Skin of body (tissue), 1 donor: ENCODE measurements at regions not wholly inside any gene's neighbourhood (a gene's known extent, or its start where the extent isn't known, plus 50 kb on each side); places are given as distances from the start of the nearest gene placed in this dataset.

Source experiments
- DNase-seq: peaks from one replicate; lab custom pipeline; 2025; lab: John Stamatoyannopoulos, UW

DNA sequence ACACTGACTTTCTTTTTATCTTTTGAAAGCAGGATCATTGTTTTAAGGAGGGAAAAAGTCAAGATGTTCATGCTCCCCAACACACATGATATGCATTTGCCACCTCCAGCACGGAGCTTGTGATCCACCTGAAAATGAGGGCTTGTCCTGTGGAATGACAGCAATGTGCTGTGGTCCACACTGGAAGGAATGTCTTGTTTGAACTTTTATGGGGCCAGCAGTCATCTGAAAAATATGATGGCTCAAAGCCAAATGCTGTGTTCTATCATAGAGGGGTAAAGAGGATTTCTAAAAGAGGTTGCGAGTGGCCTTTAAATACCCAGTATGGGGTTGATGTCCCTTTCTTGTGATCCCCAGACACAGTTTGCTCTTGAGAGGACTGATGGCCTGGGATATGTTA lies 226.5 kb upstream of the SPRED2 start:
- no peak for DNase-seq

DNA sequence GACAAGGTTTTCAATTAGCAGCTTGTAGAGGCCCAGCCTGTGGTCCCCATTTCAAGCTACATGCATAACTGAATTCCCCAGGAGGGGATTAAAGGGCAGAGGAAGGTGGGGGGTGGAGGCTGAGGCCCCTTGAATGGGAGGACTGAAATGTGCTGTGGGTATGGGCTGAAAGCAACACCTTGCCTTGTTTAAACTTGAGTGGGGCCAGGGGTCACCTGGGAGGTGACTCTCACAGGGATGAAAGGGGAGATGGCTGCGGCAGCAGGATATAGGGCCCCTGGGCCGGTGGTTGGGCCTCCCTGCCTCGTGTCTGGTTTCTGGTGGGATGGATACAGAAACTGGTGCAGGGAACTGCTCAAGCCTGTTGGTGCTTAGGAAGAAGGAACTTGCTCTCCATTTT lies 225.9 kb upstream of the SPRED2 start:
- DNase-seq: no peak

DNA sequence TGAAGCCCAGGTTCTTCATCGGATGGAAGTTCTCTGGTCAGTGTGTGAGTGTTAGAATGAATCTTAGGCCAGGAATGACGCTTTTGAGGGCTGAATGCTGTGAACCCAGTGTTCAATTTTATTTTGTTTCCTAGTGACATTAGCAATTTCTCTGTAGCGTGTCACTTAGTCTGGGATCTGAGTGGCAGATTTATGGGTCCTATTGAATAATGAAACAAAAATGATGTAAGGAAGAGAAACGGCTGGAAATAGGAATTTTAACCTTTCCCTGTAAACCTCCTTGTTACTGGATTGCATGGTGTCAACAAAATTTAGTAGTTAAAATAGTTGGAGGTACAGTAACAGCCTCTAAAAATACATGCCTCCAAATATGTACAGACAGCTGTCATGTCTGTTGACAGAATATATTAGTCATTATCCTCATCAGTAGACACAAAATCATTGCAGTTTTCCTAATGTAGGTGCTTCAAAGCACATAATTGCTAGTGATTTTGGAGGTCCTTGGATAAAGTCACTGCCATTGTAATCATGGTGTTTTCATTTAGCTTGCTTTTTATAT lies 223.8 kb upstream of the SPRED2 start:
- DNase-seq: no peak

DNA sequence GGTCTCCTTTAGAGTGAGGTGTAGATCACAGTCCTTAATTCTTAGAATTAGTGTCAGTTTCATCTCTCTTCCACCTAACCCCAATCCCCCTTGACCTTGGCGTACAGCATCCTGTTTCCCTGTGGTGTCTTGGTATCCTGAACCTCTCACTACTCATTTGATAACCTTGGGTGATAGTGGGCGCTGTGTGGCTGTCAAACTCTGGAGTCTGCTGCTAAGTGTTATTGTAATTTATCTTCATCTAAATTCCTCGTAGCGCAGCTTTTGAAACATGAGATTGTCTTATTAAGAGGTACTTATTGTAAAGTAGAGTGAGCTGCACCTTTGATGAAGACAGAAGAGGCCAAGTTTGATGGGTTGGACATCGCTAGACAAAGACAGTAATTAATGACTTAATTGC lies 222.6 kb upstream of the SPRED2 start:
- no peak for DNase-seq

DNA sequence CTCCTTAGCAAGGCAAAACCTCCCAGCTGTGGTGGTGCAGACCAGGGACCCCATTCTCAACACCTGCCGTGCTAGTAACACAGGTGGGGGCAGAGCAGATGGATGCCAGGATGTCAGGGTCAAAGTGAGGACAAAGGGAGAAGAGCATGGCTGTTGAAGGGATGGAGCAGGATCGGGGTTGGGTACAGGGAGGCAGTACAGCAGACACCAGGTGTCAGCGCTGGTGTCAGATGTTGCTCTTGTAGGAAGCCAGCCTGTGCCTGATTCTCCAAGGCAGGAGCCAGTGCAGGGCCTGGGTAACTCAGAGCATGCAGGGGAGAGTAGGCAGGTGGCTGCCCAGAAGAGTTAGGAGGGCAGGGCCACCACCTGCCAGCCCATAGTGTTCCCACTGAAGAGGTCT lies 222.1 kb upstream of the SPRED2 start:
- no peak for DNase-seq

DNA sequence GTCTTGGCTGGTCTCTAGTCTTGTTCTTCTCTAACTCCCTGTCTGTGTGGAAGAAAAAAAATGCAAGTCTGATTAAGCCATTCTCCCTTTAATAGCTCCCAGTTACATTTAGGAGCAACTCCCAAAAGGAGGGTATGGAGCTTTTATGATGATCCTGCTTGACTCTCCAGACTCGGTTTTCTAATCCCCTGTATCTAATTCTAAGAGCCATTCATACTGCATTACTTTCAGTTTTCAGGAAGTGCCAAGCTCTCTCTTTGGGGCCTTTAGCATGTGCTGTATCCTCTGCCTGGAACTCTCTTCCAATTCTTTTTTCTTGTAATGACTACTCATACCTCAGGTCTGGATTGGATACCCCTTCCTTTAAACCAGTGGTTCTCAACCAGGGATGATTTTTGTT lies 219.7 kb upstream of the SPRED2 start:
- no peak for DNase-seq

DNA sequence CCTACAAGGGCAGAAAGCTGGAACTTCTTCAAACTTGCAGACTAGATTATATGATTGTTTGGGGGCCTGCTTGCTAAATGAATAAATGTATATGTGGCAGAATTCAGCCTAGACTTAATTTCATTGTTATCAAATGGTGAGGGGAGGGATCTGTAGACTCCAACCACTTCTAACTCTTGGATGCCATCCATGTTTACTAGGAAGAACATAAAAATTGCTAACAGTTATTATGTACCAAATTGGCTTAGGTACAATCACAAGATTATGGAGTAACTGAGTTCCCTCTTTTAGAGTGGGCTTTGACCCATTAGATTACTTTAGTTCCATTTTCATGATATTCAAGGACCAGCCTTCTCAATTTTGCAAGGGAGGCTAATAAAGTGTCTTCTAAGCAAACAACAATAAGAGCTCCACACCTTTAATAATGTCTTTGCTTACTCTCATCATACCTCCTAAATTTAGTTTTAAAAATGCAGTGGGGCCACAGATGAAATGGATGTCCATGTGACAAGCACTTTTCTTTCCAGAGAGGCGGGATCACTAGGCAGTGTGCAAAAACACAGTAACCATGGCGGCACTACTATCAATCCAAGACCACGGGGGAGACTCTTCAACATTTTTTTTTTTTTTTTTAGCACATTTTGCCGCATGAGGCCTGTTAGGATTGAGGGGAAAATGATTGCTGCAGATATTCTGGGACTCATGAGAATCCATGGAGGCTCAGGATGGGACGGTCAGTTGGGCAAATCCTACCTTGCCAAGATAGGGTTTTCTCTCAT lies 217.6 kb upstream of the SPRED2 start:
- DNase-seq: no peak

DNA sequence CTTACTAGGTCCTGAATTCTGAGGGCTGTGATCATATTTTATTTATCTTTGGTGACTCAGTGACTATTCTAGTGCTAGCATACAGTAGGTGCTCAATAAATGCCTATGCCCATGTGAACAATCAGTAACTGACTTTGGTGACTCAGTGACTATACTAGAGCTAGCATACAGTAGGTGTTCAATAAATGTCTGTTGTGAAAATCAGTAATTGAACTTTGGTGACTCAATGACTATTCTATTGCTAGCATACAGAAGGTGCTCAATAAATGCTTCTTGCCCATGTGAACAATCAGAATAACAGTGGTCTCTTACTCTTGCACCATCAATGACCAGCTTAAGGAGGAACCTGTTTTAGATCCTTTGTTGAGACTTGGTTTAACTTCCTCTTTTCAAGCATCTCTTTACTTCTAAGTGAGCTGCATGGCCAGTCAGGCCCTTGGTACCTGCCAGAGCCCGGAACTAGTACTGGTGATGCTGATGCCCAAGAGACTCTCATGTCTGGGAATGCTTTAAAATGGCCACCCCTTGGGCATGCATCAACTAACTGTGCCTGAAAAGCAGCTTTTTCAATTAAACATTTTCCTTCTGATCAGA lies 214.9 kb upstream of the SPRED2 start:
- no peak for DNase-seq

DNA sequence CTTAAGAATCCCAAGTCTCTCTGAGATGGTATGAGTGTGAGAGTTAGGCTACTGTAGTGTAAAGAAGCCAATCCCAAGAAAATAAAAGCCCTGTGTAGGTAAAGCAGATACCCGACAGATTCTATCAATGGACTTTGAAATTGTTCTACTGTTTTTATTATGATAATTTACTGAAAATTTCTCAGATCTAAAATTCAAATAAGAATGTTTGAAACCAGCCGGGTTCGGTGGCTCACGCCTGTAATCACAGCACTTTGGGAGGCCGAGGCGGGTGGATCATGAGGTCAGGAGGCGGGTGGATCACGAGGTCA lies 208.3 kb upstream of the SPRED2 start:
- DNase-seq: no peak

DNA sequence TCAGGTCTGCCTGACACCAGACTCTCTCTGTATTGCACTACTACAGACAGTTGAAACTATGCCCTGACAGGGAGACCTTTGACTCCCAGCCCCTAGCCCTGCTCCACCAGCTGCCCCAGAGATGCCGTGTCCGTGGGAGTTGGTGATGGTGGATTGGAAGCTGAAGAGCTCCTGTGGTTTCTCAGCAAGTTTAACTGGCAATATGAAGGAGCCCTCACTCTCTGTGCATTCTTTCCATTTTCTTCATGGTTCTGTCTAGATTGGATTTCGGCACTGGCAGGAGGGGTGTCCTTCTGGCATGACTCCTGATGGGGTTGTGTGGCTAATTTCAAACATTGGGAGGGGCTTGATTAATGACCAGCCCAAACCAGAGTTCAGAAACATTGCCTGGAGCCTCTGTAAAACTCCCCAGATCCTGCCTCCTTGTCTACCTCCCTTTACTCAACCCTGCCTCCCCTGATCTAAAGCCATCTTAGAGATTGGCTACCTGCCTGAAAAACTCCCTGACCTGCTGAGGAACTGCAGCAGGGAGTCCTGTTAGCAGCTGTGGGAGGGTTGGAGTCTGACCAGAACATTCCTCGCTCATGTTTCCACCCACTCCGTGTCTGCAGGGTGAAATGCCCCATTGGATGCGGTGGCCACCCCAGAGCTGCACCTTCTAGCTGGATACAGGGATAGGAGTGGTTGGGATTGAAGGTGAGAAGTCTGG lies 206.9 kb upstream of the SPRED2 start:
- DNase-seq: no peak

DNA sequence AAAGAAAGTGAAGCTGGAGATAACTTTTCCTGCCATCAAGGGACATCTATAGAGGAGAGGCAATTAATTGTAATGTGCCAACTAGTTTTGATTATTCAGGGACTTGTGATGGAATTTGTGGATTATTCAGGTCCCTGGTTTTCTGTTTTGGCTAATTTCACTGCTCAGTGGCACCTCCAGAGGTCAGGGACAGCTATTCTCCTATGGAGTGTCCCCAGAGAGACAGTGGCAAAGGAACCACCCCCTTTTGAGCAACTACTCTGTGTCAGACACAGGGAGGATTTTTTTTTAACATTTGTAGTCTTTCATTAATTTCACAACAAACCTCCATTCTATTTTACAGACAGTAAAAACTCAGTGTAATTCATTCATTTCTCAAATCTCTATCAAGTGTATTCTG lies 206.0 kb upstream of the SPRED2 start:
- DNase-seq: no peak

DNA sequence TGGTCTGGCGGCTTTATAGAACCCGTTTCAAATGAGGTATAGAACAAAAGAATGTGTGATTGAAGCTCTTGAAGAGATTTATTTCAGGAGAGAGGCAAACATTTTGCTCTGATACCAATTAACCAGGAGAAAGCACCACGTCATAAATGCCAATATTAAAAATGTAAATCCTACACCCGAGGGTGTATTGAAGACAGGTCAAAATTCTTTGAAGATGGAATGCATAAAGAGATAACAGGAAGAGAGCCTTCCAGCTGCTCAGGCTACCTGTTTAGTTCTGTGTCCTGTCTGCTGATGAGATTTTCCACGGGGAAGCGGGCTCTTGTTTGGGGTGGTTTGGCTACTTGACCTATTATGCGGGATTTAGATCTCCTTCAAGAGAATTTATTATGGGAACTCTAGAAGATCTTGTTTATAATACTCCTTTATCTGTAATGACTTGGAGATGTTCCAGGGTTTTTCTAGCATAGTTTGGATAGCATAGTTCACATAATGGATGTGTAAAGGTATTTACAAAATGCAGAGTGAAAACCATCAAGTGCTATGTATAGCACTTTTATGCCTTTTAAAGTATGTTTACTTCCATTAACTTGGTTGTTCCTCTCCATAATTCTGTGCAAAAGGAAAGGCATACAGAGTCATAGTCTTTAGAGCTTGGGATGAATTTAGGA lies 204.5 kb upstream of the SPRED2 start:
- DNase-seq: no peak

DNA sequence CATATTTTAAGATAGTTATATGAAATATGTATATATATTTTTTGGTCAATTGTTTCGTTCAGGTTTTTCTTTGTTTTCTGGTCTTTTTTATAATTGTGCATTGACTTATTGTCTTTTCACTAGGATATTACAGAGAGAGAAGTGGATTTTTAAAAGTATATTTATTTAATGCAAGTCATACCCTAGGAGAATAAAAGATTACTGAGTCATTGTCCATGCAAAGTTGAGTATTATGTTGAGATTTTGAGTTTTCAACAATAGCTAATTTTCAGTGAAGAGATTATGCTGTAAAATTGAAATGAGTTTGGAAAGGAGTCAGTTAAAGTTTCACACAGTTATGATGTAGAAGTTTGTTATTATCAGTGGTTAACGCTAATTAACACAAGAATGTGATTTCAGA lies 203.6 kb upstream of the SPRED2 start:
- no peak for DNase-seq

DNA sequence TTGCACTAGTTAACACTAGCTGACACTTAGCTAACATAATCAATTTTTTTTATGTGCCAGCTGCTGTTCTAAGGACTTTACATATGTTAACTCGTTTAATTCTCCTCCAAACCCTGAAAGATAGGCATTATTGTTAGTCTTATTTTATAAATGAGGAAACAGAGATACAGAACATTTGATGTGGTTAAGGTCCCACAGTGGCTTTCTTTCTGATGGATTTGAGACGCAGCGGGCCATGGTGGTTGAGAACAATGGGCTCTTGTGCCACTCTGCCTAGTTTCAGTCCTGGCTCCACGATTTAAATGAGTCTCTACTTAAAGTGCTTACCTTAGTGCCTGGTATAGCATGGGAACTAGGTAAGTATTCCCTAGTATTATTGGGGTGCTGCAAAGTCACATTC lies 201.9 kb upstream of the SPRED2 start:
- DNase-seq: no peak

DNA sequence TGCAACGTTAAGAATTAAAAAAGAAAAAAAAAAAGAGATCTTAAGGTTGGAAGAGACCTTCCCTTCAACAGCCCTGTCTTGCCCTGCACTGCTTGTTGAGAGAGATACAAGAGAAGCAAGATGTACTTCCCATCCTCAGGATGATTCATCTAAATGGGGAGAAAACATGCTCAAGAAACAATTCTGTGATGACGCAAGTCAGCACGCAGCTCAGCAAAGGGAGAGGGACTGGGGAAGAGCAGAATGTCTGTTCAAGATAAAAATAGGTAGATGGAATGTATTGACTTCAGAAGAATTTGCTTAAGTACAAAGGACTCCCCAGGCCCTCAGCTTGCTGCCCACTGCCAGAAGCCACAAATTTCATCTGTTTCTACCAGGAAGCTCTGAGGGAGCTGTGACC lies 198.2 kb upstream of the SPRED2 start:
- no peak for DNase-seq

DNA sequence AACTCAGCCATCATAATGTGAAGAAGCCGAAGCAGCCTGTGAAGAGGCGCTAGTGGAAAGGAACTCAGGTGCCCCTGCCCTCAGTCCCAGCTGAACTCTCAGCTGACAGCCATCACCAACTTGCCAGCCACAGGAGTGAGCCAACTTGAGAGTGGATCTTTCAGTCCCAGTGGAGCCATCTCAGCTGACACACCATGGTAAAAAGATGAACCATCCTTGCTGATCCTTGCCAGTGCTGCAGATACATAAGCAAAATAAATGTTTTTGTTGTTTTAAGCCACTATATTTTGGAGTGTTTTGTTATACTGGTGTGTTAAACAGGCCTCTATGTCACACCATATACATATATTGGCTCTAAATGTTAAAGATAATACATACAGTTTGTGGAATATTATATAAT lies 195.8 kb upstream of the SPRED2 start:
- no peak for DNase-seq

DNA sequence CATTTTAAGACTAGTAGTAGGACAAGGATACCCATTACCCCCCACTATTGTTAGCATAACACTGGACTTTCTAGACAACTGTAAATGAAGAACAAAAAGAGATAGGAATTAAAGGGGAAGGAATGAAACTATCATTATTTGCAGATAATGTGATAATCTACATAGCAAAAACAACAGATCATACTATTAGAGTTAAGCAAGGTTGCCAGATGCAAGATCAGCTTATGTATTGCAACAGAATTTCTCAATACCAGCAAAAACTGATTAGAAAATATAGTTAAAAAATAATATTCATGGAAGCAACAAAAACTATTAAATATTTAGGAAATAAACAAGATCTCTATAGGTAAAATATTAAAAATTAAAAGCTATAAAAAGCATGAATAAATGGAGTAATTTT lies 194.4 kb upstream of the SPRED2 start:
- no peak for DNase-seq

DNA sequence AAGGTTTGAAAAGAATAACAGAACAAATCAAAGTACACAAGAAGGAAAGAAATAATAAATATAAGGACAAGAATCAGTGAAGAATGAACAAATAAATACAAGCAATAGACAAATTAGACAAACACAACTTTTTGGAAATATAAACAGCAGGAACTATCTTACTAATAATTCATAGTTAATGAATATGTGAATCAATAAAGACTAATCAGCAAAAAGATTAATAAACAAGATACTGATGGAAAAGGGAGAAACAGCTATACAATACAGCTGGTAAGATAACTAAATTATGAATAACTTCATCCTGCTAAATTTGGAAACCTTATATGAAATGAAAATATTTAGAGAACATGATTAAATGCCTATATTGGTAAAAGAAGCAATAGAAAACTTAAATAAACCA lies 193.6 kb upstream of the SPRED2 start:
- no peak for DNase-seq

DNA sequence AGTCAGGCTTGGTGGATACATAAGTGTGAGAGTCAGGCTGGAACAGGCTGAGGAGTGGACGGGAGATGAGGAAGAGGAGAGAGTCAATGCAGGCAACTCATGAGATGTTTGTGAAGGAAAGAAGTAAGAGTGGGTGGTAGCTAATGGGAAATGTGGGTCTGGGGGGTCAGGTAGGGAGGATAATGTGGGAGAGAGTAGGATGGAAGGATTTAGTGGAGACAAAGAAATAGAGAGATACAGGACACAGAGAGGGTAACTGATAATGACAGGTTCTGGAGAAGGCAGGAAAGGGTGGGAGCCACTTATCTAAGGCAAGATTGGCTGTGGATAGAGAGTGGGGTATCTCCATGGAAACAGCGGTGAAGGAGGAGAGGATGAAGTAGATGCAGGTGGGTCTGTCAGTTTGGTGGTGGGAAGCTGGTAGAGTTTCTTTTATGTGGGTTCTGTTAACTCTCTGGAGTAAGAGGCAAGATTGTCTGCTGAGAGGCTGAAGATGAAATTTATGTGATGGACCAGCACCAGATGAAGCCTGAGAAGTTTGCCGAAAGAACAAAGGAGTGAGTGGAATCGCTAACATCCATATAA lies 190.6 kb upstream of the SPRED2 start:
- DNase-seq: no peak

DNA sequence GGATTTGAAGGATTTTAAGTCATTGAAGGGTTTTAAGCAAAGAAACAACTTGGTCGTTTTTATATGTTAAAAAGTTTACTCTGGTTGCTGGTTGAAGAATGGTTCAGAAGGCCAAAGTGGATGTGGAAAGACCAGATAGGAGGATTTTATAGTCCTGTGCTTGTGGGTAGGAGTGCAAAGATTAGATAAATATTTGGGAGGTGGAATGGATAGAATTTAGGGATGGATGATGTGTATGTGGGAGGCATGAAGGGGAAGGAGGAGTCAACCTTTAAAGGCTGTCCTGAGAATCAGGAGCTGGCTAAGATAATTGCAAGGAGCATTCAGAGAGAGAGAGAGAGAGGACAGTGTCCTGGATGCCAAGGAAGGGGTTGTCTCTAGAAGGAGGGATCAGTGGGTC lies 190.1 kb upstream of the SPRED2 start:
- DNase-seq: no peak

DNA sequence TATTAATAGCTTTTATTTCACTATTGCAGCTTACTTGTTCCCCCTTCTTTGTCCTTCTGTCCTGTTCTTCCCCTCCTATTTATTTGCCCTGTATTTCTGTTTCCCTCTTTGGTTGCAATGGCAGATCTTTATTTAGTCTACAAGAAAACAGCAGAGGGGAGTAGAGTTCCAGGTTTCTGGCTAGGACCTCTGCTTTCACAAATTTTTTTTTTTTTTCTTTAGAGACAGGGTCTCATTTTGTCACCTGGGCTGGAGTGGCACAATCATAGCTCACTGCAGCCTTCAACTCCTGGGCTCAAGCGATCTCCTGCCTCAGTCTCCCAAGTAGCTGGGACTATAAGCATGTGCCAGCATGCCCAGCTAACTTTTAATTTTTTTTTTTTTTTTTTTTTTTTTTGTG lies 188.1 kb upstream of the SPRED2 start:
- DNase-seq: no peak

DNA sequence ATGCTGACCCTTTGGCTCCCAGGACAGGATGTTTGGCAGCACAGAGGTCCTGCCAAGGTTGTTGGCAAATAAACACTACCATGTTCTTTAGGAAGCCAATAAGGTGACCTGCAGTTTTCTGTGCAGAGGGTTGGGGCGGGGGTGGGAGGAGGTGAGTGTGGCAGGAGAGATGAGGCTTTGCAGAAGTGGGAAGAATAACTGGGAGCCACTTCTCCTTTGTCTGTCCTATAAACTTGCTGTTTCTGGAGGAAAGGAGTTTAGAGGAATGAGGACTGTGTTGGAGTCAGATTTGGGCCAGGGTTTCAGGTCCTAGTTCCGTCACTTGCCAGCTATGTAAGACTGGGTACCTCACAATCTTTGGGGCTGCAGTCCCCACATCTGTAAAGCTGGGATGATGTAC lies 187.6 kb upstream of the SPRED2 start:
- no peak for DNase-seq
